ENCODE measurements at regions not wholly inside any gene's neighbourhood (a gene's known extent, or its start where the extent isn't known, plus 50 kb on each side); places are given as distances from the start of the nearest gene placed in this dataset.

DNA sequence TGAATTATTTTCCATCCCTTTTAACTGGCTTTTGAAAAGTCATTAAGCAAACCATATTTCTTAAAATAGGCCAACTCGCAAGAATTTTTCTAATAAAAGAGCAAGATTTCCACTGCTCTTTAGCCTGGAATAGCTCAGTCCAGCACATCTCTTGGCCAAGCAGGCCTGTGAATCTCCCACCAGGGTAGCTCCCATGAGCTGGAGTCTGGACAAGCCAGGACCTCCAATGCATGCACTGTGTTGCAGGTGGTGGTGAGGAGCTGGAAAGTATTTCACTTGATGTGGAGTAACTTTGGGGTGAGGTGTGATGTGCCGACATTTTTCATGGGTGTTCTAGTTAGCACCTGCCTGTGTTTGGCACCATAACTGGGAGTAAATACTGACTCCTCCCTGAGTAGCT, 117.3 kb upstream of the TBX20 start:
- Mint-ChIP-seq H3K4me1 (ENCODE audit: low read depth) (no peaks in the 10 kb centered on the region), H3K36me3 (ENCODE audit: low read depth) (no peaks in the 10 kb centered on the region), H3K9me3 (no peaks in the 10 kb centered on the region), H3K27ac (no peak overlapping the region), H3K4me3 (no peak overlapping the region), H3K27me3 (no peaks in the 10 kb centered on the region)
- TF ChIP-seq, protein P1, sequence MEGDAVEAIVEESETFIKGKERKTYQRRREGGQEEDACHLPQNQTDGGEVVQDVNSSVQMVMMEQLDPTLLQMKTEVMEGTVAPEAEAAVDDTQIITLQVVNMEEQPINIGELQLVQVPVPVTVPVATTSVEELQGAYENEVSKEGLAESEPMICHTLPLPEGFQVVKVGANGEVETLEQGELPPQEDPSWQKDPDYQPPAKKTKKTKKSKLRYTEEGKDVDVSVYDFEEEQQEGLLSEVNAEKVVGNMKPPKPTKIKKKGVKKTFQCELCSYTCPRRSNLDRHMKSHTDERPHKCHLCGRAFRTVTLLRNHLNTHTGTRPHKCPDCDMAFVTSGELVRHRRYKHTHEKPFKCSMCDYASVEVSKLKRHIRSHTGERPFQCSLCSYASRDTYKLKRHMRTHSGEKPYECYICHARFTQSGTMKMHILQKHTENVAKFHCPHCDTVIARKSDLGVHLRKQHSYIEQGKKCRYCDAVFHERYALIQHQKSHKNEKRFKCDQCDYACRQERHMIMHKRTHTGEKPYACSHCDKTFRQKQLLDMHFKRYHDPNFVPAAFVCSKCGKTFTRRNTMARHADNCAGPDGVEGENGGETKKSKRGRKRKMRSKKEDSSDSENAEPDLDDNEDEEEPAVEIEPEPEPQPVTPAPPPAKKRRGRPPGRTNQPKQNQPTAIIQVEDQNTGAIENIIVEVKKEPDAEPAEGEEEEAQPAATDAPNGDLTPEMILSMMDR (IDR thresholded peaks at IDR 0.05), result no peak
- DNase-seq (no peak), ATAC-seq (no peak)
- ChIA-PET CTCF (interaction anchor here (1.1 kb wide), 1 partner anchor 149 kb away, joined by 3 read pairs; no protein-coding TSS in a partner anchor), POLR2A (no interaction called here)
- intact Hi-C loops (cut with micrococcal nuclease), result no loop called here

DNA sequence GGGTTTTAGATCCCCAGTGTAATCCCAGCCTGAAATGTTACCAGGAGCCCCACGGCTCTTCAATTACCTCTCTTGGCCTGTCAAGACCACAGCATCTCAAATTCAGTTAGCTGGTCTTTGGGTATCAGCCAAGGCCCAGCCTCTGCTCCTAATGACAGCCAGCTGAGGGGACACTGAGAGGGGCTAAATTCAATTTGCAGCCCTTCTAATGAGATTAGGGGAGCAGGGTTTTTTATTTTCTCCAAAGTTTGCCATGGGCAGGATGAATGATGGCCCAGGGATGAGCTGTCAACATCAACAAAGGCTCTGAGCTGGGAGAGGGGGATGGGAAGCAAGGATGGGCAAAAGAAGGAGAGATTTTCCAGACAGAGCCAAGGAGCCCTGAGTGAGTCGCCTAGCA, 116.8 kb upstream of the TBX20 start:
- H3K27ac Mint-ChIP-seq, result no peak overlapping the region
- ChIA-PET POLR2A (no interaction called here), CTCF (no interaction called here)
- H3K4me1 Mint-ChIP-seq (ENCODE audit: low read depth), result no peaks in the 10 kb centered on the region
- no peaks in the 10 kb centered on the region for H3K9me3 Mint-ChIP-seq
- H3K36me3 Mint-ChIP-seq (ENCODE audit: low read depth), result no peaks in the 10 kb centered on the region
- H3K4me3 Mint-ChIP-seq, result no peak overlapping the region
- DNase-seq (no peak), ATAC-seq (no peak)
- TF ChIP-seq, protein P1 (IDR thresholded peaks at IDR 0.05), result no peak
- H3K27me3 Mint-ChIP-seq, result no peaks in the 10 kb centered on the region
- intact Hi-C loops (cut with micrococcal nuclease), result no loop called here

DNA sequence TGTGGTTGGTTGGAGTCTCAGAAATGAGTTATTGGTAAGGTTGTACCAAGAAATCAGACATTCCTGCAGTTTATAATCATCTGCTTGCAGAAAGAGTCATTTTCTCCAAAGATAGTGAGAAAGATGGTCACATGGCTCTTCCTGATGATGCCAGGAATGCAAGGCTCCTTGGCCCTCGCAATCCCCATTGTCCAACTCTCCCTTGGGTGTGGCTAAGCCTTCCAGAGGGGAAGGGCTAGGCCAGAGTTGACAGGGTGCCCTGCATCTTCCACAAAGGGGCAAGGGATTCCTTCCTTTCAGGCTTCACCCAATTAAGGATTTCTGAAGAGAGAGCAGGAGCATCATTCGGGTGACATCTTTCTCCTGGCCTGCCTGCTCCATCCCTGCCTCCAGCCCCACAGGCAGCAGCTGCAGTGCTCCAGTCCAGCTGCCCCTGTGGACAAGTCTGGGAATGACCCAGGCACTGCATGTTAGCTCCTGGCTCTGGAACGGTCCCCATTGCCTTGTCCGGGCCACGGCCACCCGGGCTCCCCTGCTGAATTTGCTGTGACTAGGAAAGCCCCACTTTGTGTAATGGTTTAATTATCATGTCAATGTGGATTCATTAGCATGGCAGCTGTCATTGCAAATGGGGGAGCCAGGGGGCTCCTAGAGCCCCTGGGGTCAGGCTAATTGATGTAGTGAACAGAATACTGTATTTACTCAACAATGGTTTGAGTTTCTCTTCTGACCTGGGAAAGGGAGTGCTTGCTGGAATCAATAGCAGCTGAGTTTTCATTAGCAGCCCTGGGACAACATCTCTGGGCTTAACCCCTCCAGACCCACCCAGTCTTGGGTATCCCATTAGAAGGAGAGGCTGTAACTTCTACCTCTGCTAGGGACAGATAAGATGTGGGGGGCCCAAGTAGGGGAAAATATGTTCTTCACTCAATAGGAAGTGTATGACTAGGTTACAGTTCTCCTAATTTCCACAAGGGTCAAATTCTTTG, 112.6 kb upstream of the TBX20 start:
- H3K36me3 Mint-ChIP-seq (ENCODE audit: low read depth), result no peaks in the 10 kb centered on the region
- ChIA-PET CTCF (interaction anchor here (1.3 kb wide), 1 partner anchor 9 kb away, joined by 3 read pairs; no protein-coding TSS in a partner anchor), POLR2A (interaction anchor here (0.6 kb wide), 1 partner anchor 82 kb away, joined by 3 read pairs; no protein-coding TSS in a partner anchor)
- no peaks in the 10 kb centered on the region for H3K4me1 Mint-ChIP-seq (ENCODE audit: low read depth)
- no peak overlapping the region for H3K4me3 Mint-ChIP-seq
- TF ChIP-seq, protein P1 (IDR thresholded peaks at IDR 0.05), result no peak
- H3K27me3 Mint-ChIP-seq, result peaks cover 1% of the 10 kb centered on the region
- DNase-seq (no peak), ATAC-seq (no peak)
- H3K9me3 Mint-ChIP-seq, result no peaks in the 10 kb centered on the region
- no peak overlapping the region for H3K27ac Mint-ChIP-seq
- intact Hi-C loops (cut with micrococcal nuclease), result no loop called here

DNA sequence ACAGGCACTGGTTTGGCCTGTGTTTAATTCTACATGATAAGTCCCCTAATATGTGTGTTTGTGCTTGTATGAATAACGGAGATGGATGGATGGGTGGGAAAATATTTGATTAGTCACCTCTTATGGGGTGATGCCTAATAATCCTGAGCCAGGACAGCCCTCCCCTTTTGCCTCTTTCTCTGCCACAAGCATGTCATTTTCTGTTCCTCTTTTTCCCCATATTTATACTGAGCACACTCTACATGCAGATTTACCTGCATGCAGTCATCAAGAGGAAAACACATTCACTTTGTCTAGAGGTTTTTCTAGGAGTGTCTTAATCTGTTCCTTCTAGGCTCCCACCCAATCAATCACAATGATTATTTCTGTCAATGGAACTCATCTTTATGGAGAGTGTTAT, 111.6 kb upstream of the TBX20 start:
- POLR2A ChIA-PET, result no interaction called here
- no peak overlapping the region for H3K27ac Mint-ChIP-seq
- TF ChIP-seq, protein P1 (IDR thresholded peaks at IDR 0.05), result no peak
- ATAC-seq, result no peak
- DNase-seq, result no peak
- no peaks in the 10 kb centered on the region for H3K36me3 Mint-ChIP-seq (ENCODE audit: low read depth)
- no peaks in the 10 kb centered on the region for H3K4me1 Mint-ChIP-seq (ENCODE audit: low read depth)
- H3K4me3 Mint-ChIP-seq, result no peak overlapping the region
- peaks cover 1% of the 10 kb centered on the region for H3K27me3 Mint-ChIP-seq
- no peaks in the 10 kb centered on the region for H3K9me3 Mint-ChIP-seq
- intact Hi-C loops (cut with micrococcal nuclease), result no loop called here
- CTCF ChIA-PET, result no interaction called here

DNA sequence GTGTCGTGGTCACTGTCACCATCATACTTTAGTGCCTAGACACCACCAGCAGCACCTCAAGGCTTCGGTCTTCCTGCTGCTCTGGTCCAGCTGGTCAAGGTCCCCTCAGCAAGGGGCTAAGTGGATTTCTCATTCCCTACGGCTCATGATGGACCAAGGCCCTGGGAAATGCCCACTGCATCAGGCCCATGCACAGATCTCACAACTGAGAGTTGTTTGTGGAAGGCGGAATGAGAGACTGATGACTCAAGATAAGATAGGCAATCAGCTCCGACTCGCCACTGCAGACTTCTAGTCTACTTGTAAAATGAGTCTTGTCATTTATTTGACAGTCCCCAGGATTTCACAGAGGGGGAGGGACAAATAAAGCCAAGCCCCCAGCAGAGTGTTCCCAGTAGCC, 108.4 kb upstream of the TBX20 start:
- ATAC-seq (no peak), DNase-seq (no peak)
- ChIA-PET CTCF (no interaction called here), POLR2A (no interaction called here)
- TF ChIP-seq, protein P1 (IDR thresholded peaks at IDR 0.05), result no peak
- Mint-ChIP-seq H3K9me3 (no peaks in the 10 kb centered on the region), H3K27ac (no peak overlapping the region), H3K27me3 (peaks cover 1% of the 10 kb centered on the region), H3K36me3 (ENCODE audit: low read depth) (no peaks in the 10 kb centered on the region), H3K4me3 (no peak overlapping the region), H3K4me1 (ENCODE audit: low read depth) (no peaks in the 10 kb centered on the region)
- intact Hi-C loops (cut with micrococcal nuclease), result no loop called here

Measured in activated CD8-positive, alpha-beta T cell treated with anti-CD3 and anti-CD28 coated beads for 36 hours (primary cell).